Activated naive CD8-positive, alpha-beta T cell treated with anti-CD3 and anti-CD28 coated beads, Interleukin-2, amount 10 ng/mL, durations not matched to agents 7 days and 5 days (primary cell): ENCODE measurements at regions not wholly inside any gene's neighbourhood (a gene's known extent, or its start where the extent isn't known, plus 50 kb on each side); places are given as distances from the start of the nearest gene placed in this dataset.

ENCODE experiments used
- ATAC-seq: fragments of 150-1000 bp; cut with Tn5 transposase; one replicate; pipeline ENCODE4 v1.10.0; 2021; ENCODE audit warnings: low read depth, moderate library complexity
- POLR2A ChIA-PET: fragments of 350-600 bp; sonication (Branson Sonifier 250); formaldehyde crosslinking; loops from one replicate; lab custom pipeline; 2021; ENCODE audit warnings: antibody characterized with exemption; lab: Charles Lee
- DNase-seq: peaks from one replicate; pipeline ENCODE4 v3.0.0; 2021
- H3K27ac Mint-ChIP-seq: one replicate; pipeline ENCODE4 v1.8.0; 2022; ENCODE audit warnings: mild to moderate bottlenecking, mixed read lengths
- H3K27me3 Mint-ChIP-seq: one replicate; pipeline ENCODE4 v1.8.0; 2022; ENCODE audit warnings: mild to moderate bottlenecking, moderate library complexity, mixed read lengths
- H3K36me3 Mint-ChIP-seq: one replicate; pipeline ENCODE4 v1.8.0; 2021; ENCODE audit warnings: mild to moderate bottlenecking, mixed read lengths
- H3K4me1 Mint-ChIP-seq: one replicate; pipeline ENCODE4 v1.8.0; 2021; ENCODE audit warnings: mixed read lengths
- H3K4me3 Mint-ChIP-seq: one replicate; pipeline ENCODE4 v1.8.0; 2022; ENCODE audit warnings: mild to moderate bottlenecking, moderate library complexity, mixed read lengths
- H3K9me3 Mint-ChIP-seq: one replicate; pipeline ENCODE4 v1.8.0; 2021; ENCODE audit warnings: mixed read lengths

DNA sequence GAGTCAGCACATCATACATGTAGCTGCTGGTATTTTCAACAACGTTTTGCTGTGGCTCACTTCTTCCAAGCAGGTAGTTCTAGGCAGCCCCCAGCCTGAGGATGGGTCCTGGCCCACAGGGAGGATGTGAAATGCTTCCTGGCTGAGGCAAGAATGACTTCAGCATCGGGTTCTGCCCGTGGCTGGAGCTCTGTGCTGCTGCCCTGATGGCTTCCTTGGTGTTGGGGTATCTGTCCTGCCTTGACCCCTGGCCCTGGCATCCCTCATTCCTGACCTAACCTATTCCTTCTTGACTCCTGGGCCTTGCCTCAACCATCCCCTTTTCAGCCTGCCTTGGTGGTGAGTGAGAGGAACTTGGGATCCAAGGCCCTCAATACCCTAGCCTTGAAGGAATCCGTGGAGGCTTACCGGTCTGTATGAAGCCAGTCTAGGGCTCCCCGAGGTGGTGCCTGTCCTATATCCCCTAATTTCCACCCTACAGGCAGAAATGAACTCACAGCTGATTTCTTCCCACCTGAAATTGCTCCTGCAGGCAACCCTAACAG lies 300.6 kb downstream of the TLE3 start:
- Mint-ChIP-seq H3K27me3 (peaks cover 13% of the 10 kb centered on the region), H3K4me1 (peaks cover 4% of the 10 kb centered on the region), H3K27ac (no peak overlapping the region), H3K36me3 (no peaks in the 10 kb centered on the region), H3K9me3 (peaks cover 1% of the 10 kb centered on the region), H3K4me3 (no peak overlapping the region)
- no peak for ATAC-seq
- DNase-seq, result no peak
- POLR2A ChIA-PET, result no interaction called here

DNA sequence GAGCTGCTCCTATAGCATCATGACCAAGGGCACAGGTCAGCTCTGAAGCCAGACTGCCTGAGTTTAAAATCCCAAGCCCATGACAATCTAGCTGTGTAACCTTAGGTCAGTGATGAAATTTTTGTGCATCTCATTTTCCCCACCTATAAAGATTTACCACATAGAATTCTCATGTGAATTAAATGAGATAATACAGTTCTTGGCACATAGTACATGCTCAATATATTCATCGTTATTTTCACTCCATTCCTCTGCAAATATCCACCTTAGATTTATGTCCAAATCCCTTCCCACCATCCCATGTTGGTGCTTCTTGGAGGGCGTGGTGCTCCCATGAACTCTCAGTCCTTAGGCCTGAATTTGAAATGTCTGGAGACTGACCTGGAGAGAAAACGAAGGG lies 300.1 kb downstream of the TLE3 start:
- DNase-seq, result no peak
- no peak overlapping the region for H3K4me3 Mint-ChIP-seq
- POLR2A ChIA-PET, result no interaction called here
- no peak overlapping the region for H3K27ac Mint-ChIP-seq
- H3K9me3 Mint-ChIP-seq, result peaks cover 1% of the 10 kb centered on the region
- peaks cover 8% of the 10 kb centered on the region for H3K27me3 Mint-ChIP-seq
- no peak for ATAC-seq
- H3K36me3 Mint-ChIP-seq, result no peaks in the 10 kb centered on the region
- H3K4me1 Mint-ChIP-seq, result peaks cover 4% of the 10 kb centered on the region

DNA sequence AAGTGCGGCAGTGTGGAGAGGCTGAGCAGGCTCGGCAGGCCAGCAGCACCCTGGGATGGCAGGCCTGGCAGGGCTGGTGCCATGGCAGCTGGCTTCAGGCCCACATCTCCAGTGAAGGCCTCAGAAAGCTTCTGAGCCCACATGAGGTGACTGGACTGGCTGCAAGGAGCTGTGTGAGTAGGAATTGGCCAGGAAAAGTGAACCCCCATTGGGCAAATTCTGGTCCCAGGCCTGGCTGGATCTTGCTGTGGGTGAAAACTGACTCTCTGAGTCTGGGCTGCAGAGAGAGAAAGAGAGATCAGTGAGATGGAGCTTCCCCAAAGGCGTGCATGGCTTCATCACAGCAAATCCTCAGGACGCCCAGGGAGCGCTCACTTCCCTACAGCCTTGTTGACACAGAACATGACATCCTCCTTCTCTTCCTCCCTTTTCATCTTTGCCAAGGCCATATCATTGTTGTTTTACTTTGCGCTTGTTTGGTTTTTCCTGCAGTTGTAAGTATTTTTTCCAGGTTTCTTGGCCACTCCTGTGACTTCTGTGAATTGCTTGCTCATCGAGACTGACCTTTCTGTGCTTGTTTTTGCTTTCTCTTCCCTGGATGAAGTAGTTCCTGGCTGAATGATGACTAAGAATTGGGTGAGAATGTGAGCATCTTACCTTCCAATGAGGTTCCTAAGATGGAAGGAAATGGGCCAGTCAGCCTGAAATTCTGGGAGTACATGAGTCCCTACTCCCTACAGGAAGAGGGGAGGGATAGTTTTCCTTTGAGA lies 299.1 kb downstream of the TLE3 start:
- no peak for DNase-seq
- POLR2A ChIA-PET, result no interaction called here
- Mint-ChIP-seq H3K4me1 (peaks cover 4% of the 10 kb centered on the region), H3K27ac (no peak overlapping the region), H3K36me3 (no peaks in the 10 kb centered on the region), H3K27me3 (peaks cover 5% of the 10 kb centered on the region), H3K4me3 (no peak overlapping the region), H3K9me3 (no peaks in the 10 kb centered on the region)
- no peak for ATAC-seq

DNA sequence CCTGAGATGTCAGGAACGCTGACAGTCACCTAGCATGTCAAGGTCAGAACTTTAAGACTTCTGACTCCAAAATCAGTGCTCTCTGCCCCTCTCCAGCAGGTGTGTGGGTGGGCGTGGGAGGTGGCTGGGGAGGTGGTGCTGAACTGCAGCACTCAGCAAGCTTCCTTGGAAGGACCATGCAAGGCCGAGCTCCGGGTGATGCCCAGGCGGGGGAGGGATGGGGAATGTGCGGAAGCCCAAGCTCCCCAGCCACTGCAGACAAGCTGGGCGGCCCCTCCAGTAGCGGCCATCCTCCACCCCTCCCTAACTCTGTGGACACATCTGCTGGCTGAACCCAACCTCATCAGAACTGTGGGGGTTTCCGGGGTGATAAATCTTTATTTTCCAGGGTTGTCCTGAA lies 296.6 kb downstream of the TLE3 start:
- Mint-ChIP-seq H3K27me3 (peaks cover 10% of the 10 kb centered on the region), H3K27ac (no peak overlapping the region), H3K4me1 (peaks cover 6% of the 10 kb centered on the region), H3K4me3 (no peak overlapping the region), H3K9me3 (no peaks in the 10 kb centered on the region), H3K36me3 (no peaks in the 10 kb centered on the region)
- POLR2A ChIA-PET, result no interaction called here
- ATAC-seq (no peak), DNase-seq (no peak)

GRCh38 chr15:69802432-69802831 lies 295.3 kb downstream of the TLE3 start:
- H3K27me3 Mint-ChIP-seq, result peaks cover 14% of the 10 kb centered on the region
- peaks cover 1% of the 10 kb centered on the region for H3K36me3 Mint-ChIP-seq
- no peak overlapping the region for H3K27ac Mint-ChIP-seq
- ATAC-seq (no peak), DNase-seq (no peak)
- H3K9me3 Mint-ChIP-seq, result no peaks in the 10 kb centered on the region
- H3K4me3 Mint-ChIP-seq, result no peak overlapping the region
- POLR2A ChIA-PET, result no interaction called here
- H3K4me1 Mint-ChIP-seq, result peaks cover 13% of the 10 kb centered on the region

DNA sequence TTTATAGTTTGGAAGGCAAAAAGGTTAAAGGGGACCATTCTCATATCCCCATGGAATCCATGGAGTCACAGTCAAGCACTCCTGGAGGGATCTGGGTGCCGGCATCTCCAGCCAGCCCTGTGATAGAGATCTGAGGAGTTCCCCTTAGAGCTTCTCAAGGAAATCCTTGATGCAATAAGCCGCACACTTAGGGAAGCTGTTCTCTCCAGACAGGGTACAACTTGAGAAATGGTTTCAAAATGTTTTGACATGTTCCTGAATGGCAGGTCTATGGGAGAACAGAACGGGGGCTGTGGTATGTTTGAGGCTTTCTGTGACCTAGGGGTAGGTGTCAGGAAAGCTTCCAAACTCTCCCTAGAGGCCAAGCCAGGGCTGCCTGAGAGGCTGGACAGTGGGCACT lies 292.9 kb downstream of the TLE3 start:
- H3K27me3 Mint-ChIP-seq, result peaks cover 17% of the 10 kb centered on the region
- POLR2A ChIA-PET, result interaction anchor here (0.5 kb wide), 1 partner anchor 1197 kb away, joined by 3 read pairs; no protein-coding TSS in a partner anchor
- no peak overlapping the region for H3K27ac Mint-ChIP-seq
- H3K4me3 Mint-ChIP-seq, result no peak overlapping the region
- peaks cover 23% of the 10 kb centered on the region for H3K4me1 Mint-ChIP-seq
- no peak for ATAC-seq
- DNase-seq, result no peak
- H3K36me3 Mint-ChIP-seq, result peaks cover 1% of the 10 kb centered on the region
- H3K9me3 Mint-ChIP-seq, result no peaks in the 10 kb centered on the region

- Mint-ChIP-seq H3K36me3 (peaks cover 1% of the 10 kb centered on the region), H3K4me3 (no peak overlapping the region), H3K4me1 (peaks cover 23% of the 10 kb centered on the region), H3K27me3 (peaks cover 17% of the 10 kb centered on the region), H3K9me3 (no peaks in the 10 kb centered on the region), H3K27ac (no peak overlapping the region)
- ATAC-seq (no peak), DNase-seq (no peak)
- POLR2A ChIA-PET, result interaction anchor here (0.5 kb wide), 1 partner anchor 1198 kb away, joined by 3 read pairs; no protein-coding TSS in a partner anchor
Observed at GRCh38 chr15:69805248-69805953, 292.3 kb downstream of the TLE3 start.

GRCh38 chr15:69806287-69806915 lies 291.3 kb downstream of the TLE3 start:
- no peak overlapping the region for H3K27ac Mint-ChIP-seq
- POLR2A ChIA-PET, result no interaction called here
- peaks cover 1% of the 10 kb centered on the region for H3K36me3 Mint-ChIP-seq
- ATAC-seq (no peak), DNase-seq (no peak)
- H3K27me3 Mint-ChIP-seq, result peaks cover 17% of the 10 kb centered on the region
- no peak overlapping the region for H3K4me3 Mint-ChIP-seq
- no peaks in the 10 kb centered on the region for H3K9me3 Mint-ChIP-seq
- peaks cover 25% of the 10 kb centered on the region for H3K4me1 Mint-ChIP-seq

DNA sequence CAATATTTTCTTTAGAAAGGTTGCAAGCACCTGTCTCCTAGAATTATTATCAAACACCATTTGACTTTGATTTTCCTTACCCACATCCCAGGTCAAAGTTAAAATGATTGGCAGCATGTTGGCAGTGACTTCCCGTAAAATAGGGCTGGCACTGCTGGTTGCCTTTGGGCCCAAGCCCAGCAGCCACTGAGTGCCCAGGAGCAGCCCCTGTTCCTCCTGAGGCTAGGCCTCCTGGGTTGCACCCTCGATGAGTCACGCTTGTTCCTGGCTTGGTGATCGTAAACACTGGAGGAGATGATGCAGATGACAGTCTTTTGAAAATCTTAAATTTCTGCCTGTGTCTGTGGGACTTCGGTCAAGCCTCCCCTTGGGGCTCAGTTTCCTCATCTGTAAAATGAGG lies 290.0 kb downstream of the TLE3 start:
- DNase-seq (no peak), ATAC-seq (peak; percentile 30)
- Mint-ChIP-seq H3K9me3 (no peaks in the 10 kb centered on the region), H3K4me3 (no peak overlapping the region), H3K36me3 (peaks cover 1% of the 10 kb centered on the region), H3K4me1 (peaks cover 25% of the 10 kb centered on the region), H3K27ac (no peak overlapping the region), H3K27me3 (peaks cover 12% of the 10 kb centered on the region)
- POLR2A ChIA-PET, result no interaction called here

- no peak overlapping the region for H3K27ac Mint-ChIP-seq
Observed at GRCh38 chr15:69808756-69809155, 289.0 kb downstream of the TLE3 start.

GRCh38 chr15:69809421-69809820 lies 288.3 kb downstream of the TLE3 start:
- Mint-ChIP-seq H3K4me1 (peaks cover 28% of the 10 kb centered on the region), H3K9me3 (no peaks in the 10 kb centered on the region), H3K4me3 (no peak overlapping the region), H3K27ac (no peak overlapping the region), H3K27me3 (peaks cover 12% of the 10 kb centered on the region), H3K36me3 (peaks cover 1% of the 10 kb centered on the region)
- ATAC-seq (no peak), DNase-seq (no peak)
- POLR2A ChIA-PET, result no interaction called here

More at GRCh38 chr15:69808756-69809155, 289.0 kb downstream of the TLE3 start:
- no peak overlapping the region for H3K4me3 Mint-ChIP-seq
- DNase-seq (no peak), ATAC-seq (no peak)
- peaks cover 12% of the 10 kb centered on the region for H3K27me3 Mint-ChIP-seq
- no peaks in the 10 kb centered on the region for H3K9me3 Mint-ChIP-seq
- POLR2A ChIA-PET, result no interaction called here
- H3K36me3 Mint-ChIP-seq, result peaks cover 1% of the 10 kb centered on the region
- peaks cover 25% of the 10 kb centered on the region for H3K4me1 Mint-ChIP-seq

GRCh38 chr15:69810431-69811354 lies 287.0 kb downstream of the TLE3 start:
- no peaks in the 10 kb centered on the region for H3K9me3 Mint-ChIP-seq
- POLR2A ChIA-PET, result no interaction called here
- peaks cover 10% of the 10 kb centered on the region for H3K27me3 Mint-ChIP-seq
- H3K4me3 Mint-ChIP-seq, result no peak overlapping the region
- H3K27ac Mint-ChIP-seq, result no peak overlapping the region
- H3K36me3 Mint-ChIP-seq, result peaks cover 1% of the 10 kb centered on the region
- H3K4me1 Mint-ChIP-seq, result peaks cover 32% of the 10 kb centered on the region
- ATAC-seq (no peak), DNase-seq (no peak)

- POLR2A ChIA-PET, result no interaction called here
- Mint-ChIP-seq H3K36me3 (no peaks in the 10 kb centered on the region), H3K9me3 (no peaks in the 10 kb centered on the region), H3K27ac (no peak overlapping the region), H3K27me3 (peaks cover 9% of the 10 kb centered on the region), H3K4me3 (no peak overlapping the region), H3K4me1 (peaks cover 22% of the 10 kb centered on the region)
- ATAC-seq (no peak), DNase-seq (no peak)
Observed at GRCh38 chr15:69812861-69813261, 284.9 kb downstream of the TLE3 start.
